Fibroblast of lung (primary cell): ENCODE measurements at regions not wholly inside any gene's neighbourhood (a gene's known extent, or its start where the extent isn't known, plus 50 kb on each side); places are given as distances from the start of the nearest gene placed in this dataset.

ENCODE experiments used
- DNase-seq, 2 donors: peaks; one replicate each; pipeline versions ENCODE4 v3.0.0 to v3.0.0-alpha.2; 2010; ENCODE audit warnings: low read depth in 2 of 2
- H2AFZ ChIP-seq: 2 replicates; pipeline ENCODE4 v1.5.1; 2012; ENCODE audit warnings: low read length, control low read depth, inconsistent platforms
- H3K27ac ChIP-seq: 2 replicates; pipeline ENCODE4 v1.5.1; 2011; ENCODE audit warnings: low read length, control low read depth; ENCODE audit not compliant: insufficient read depth
- H3K27me3 ChIP-seq: 2 replicates; pipeline ENCODE4 v1.5.1; 2011; ENCODE audit warnings: mild to moderate bottlenecking, low read length; ENCODE audit not compliant: control insufficient read depth, insufficient read depth
- H3K36me3 ChIP-seq: 2 replicates; pipeline ENCODE4 v1.5.1; 2011; ENCODE audit warnings: low read length; ENCODE audit not compliant: control insufficient read depth, insufficient read depth
- H3K4me1 ChIP-seq: 2 replicates; pipeline ENCODE4 v1.5.1; 2011; ENCODE audit warnings: low read length; ENCODE audit not compliant: control insufficient read depth, insufficient read depth; ENCODE audit errors: extremely low read depth
- H3K4me2 ChIP-seq: 2 replicates; pipeline ENCODE4 v1.5.1; 2011; ENCODE audit warnings: low read length, control low read depth; ENCODE audit not compliant: insufficient read depth; ENCODE audit errors: extremely low read depth
- H3K4me3 ChIP-seq, 4 experiments: fragments of 200-600 bp in 1 of 4; sonication (generic) in 1 of 4; replicated peaks in 1 of 4; 2 replicates each; pipeline ENCODE4 v1.5.1; 2011 to 2016; ENCODE audit warnings: low read length in 4 of 4, low read depth in 3 of 4, mild to moderate bottlenecking in 3 of 4, control low read depth in 2 of 4, inconsistent platforms in 1 of 4, mixed read lengths in 1 of 4; ENCODE audit not compliant: insufficient read depth in 1 of 4; ENCODE audit errors: control extremely low read depth in 1 of 4
- H3K79me2 ChIP-seq: 2 replicates; pipeline ENCODE4 v1.5.1; 2012; ENCODE audit warnings: mild to moderate bottlenecking, low read length, inconsistent platforms; ENCODE audit not compliant: control insufficient read depth, insufficient read depth
- H3K9ac ChIP-seq: 2 replicates; pipeline ENCODE4 v1.5.1; 2011; ENCODE audit warnings: mild to moderate bottlenecking, low read length, control low read depth; ENCODE audit not compliant: insufficient read depth
- H3K9me3 ChIP-seq: 2 replicates; pipeline ENCODE4 v1.5.1; 2012; ENCODE audit warnings: low read depth, low read length; ENCODE audit not compliant: control insufficient read depth, insufficient read depth
- H4K20me1 ChIP-seq: 2 replicates; pipeline ENCODE4 v1.5.1; 2011; ENCODE audit warnings: low read length; ENCODE audit not compliant: control insufficient read depth, insufficient read depth; ENCODE audit errors: extremely low read depth
- EZH2 ChIP-seq: IDR thresholded peaks from 2 replicates; pipeline ENCODE4 v1.5.1; 2012; ENCODE audit warnings: low read length, control low read depth, mild to moderate bottlenecking; ENCODE audit errors: missing control alignments
- TF ChIP-seq, protein P1 (sequence below), 2 donors: IDR thresholded peaks in 1 of 2; conservative IDR thresholded peaks in 1 of 2; 1 replicate in 1 of 2; 2 replicates in 1 of 2; pipeline ENCODE4 v1.5.1; 2011 to 2012; ENCODE audit warnings: low read length in 2 of 2, control low read depth in 1 of 2, inconsistent platforms in 1 of 2, low read depth in 1 of 2, mild to moderate bottlenecking in 1 of 2

DNA sequence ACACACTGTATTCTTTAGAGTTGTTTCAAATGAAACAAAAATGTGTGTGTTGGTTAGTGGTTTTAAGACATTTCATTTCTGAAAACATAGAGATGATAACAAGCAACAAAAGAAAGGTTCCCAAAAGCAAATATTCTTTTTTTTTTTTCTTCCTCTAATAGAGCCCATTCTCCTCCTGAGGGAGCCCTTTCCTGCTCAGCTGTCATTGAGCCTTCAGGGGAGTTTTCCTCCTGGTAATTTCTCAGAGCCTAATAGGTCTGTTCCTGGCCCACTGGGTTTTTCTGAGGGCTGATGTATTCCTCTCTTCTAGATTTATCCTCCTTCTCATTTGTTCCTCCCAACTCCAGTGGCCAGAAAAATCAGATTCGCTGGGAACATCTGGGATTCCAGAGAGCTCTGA is 654.5 kb downstream of the NOVA1 start:
- no peak overlapping the region for H3K4me2 ChIP-seq
- no peak overlapping the region for H3K9ac ChIP-seq
- no peaks in the 10 kb centered on the region for H4K20me1 ChIP-seq
- no peak overlapping the region for H2AFZ ChIP-seq
- no peaks in the 10 kb centered on the region for H3K36me3 ChIP-seq
- no peak for DNase-seq
- no peak for TF ChIP-seq EZH2
- TF ChIP-seq, protein P1, sequence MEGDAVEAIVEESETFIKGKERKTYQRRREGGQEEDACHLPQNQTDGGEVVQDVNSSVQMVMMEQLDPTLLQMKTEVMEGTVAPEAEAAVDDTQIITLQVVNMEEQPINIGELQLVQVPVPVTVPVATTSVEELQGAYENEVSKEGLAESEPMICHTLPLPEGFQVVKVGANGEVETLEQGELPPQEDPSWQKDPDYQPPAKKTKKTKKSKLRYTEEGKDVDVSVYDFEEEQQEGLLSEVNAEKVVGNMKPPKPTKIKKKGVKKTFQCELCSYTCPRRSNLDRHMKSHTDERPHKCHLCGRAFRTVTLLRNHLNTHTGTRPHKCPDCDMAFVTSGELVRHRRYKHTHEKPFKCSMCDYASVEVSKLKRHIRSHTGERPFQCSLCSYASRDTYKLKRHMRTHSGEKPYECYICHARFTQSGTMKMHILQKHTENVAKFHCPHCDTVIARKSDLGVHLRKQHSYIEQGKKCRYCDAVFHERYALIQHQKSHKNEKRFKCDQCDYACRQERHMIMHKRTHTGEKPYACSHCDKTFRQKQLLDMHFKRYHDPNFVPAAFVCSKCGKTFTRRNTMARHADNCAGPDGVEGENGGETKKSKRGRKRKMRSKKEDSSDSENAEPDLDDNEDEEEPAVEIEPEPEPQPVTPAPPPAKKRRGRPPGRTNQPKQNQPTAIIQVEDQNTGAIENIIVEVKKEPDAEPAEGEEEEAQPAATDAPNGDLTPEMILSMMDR (conservative IDR thresholded peaks at IDR 0.05 in 1 of 2, IDR thresholded peaks at IDR 0.05 in 1 of 2; ENCODE audit: low read depth in 1 of 2, low read length in 2 of 2), result no peak
- H3K4me3 ChIP-seq, result no peak overlapping the region
- H3K79me2 ChIP-seq, result no peaks in the 10 kb centered on the region
- no peak overlapping the region for H3K27ac ChIP-seq
- no peaks in the 10 kb centered on the region for H3K9me3 ChIP-seq
- H3K4me1 ChIP-seq, result no peaks in the 10 kb centered on the region
- H3K27me3 ChIP-seq, result no peaks in the 10 kb centered on the region

DNA sequence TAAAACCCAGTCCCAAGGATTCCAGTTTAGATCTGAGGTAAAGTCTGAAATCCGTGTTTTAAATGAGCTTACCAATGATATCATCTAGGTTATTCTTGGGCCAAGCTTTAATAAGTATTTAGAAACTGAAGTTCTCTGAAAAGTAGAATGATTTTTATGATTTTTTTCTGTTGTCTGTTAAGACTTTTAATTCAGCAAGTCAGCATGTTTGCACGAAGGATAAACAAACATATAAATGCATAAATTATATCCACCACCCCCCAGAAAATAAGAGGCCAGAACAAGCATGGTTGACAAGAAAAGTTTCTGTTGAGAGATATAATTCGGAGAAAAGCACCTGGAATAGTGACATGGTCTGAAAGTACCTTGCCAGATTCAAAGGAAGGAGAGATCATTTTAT is 655.7 kb downstream of the NOVA1 start:
- no peaks in the 10 kb centered on the region for H4K20me1 ChIP-seq
- no peak overlapping the region for H3K27ac ChIP-seq
- no peak overlapping the region for H3K4me3 ChIP-seq
- no peaks in the 10 kb centered on the region for H3K79me2 ChIP-seq
- H2AFZ ChIP-seq, result no peak overlapping the region
- no peaks in the 10 kb centered on the region for H3K36me3 ChIP-seq
- no peak for DNase-seq
- no peaks in the 10 kb centered on the region for H3K4me1 ChIP-seq
- no peak overlapping the region for H3K4me2 ChIP-seq
- TF ChIP-seq, protein P1 (conservative IDR thresholded peaks at IDR 0.05 in 1 of 2, IDR thresholded peaks at IDR 0.05 in 1 of 2; ENCODE audit: low read depth in 1 of 2, low read length in 2 of 2), result no peak
- no peak for TF ChIP-seq EZH2
- H3K9ac ChIP-seq, result no peak overlapping the region
- no peaks in the 10 kb centered on the region for H3K9me3 ChIP-seq
- H3K27me3 ChIP-seq, result no peaks in the 10 kb centered on the region

DNA sequence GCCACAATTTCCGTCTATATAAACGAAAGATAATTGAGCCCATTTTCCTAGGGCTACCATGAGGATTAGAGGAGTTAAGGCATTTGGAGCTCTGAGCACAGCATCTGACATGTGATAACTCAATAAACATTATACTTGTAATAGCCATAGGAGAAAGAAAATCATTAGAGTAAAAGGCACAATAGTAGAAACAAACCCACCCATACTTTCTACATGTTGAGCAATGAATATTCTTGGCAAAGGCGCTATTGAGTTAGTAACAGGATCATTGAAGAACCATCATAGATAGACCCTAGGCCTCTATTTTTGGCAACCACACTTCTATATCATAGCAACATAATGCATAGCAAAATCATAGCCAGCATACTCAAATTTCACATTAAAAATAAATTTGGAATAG is 664.1 kb downstream of the NOVA1 start:
- TF ChIP-seq EZH2, result no peak
- TF ChIP-seq, protein P1 (conservative IDR thresholded peaks at IDR 0.05 in 1 of 2, IDR thresholded peaks at IDR 0.05 in 1 of 2; ENCODE audit: low read depth in 1 of 2, low read length in 2 of 2), result no peak
- no peaks in the 10 kb centered on the region for H3K27me3 ChIP-seq

More for the DNA sequence above, 664.1 kb downstream of the NOVA1 start:
- Histone ChIP-seq H4K20me1 (no peaks in the 10 kb centered on the region), H3K79me2 (no peaks in the 10 kb centered on the region), H3K4me3 (no peak overlapping the region), H3K9me3 (no peaks in the 10 kb centered on the region), H2AFZ (no peak overlapping the region), H3K27ac (no peak overlapping the region), H3K36me3 (no peaks in the 10 kb centered on the region), H3K9ac (no peak overlapping the region), H3K4me2 (no peak overlapping the region), H3K4me1 (no peaks in the 10 kb centered on the region)
- DNase-seq, result no peak
